WTC11 (cell line): ENCODE measurements at regions not wholly inside any gene's neighbourhood (a gene's known extent, or its start where the extent isn't known, plus 50 kb on each side); places are given as distances from the start of the nearest gene placed in this dataset.
"Not testable (repeated sequence)": the region's sequence is repeated elsewhere in the genome, so short reads cannot be mapped to it uniquely, and the experiment has no call there.

Source experiments
- ATAC-seq: fragments of 200-7000 bp; cut with Tn5 transposase; 2 replicates; pipeline ENCODE4 v1.10.0; 2021; ENCODE audit warnings: mild to moderate bottlenecking, moderate library complexity
- CTCF ChIA-PET: fragments of 300-600 bp; sonication (Branson Sonifier 250); formaldehyde crosslinking; loops from one replicate; lab custom pipeline; 2021; ENCODE audit warnings: antibody characterized with exemption; lab: Charles Lee
- POLR2A ChIA-PET: fragments of 350-600 bp; sonication (Branson Sonifier 250); formaldehyde crosslinking; loops from one replicate; lab custom pipeline; 2021; ENCODE audit warnings: antibody characterized with exemption; lab: Charles Lee
- DNase-seq: peaks from one replicate; pipeline ENCODE4 v3.0.0; 2021; ENCODE audit warnings: low spot score
- H3K27ac Mint-ChIP-seq: 2 replicates; pipeline ENCODE4 v1.8.0; 2021; ENCODE audit warnings: mixed read lengths
- H3K27me3 Mint-ChIP-seq: 2 replicates; pipeline ENCODE4 v1.8.0; 2021; ENCODE audit warnings: low read depth, mild to moderate bottlenecking, moderate library complexity, mixed read lengths
- H3K36me3 Mint-ChIP-seq: 2 replicates; pipeline ENCODE4 v1.8.0; 2021; ENCODE audit warnings: mixed read lengths
- H3K4me1 Mint-ChIP-seq: 2 replicates; pipeline ENCODE4 v1.8.0; 2022; ENCODE audit warnings: mixed read lengths
- H3K4me3 Mint-ChIP-seq: 2 replicates; pipeline ENCODE4 v1.8.0; 2021; ENCODE audit warnings: mild to moderate bottlenecking, moderate library complexity, mixed read lengths
- H3K9me3 Mint-ChIP-seq: 2 replicates; pipeline ENCODE4 v1.8.0; 2021; ENCODE audit warnings: mixed read lengths
- CREB1 ChIP-seq: sonication (generic); formaldehyde crosslinking; IDR thresholded peaks from 2 replicates; pipeline ENCODE4 v1.8.0; 2023; ENCODE audit warnings: mild to moderate bottlenecking, missing genetic modification reagents
- E2F1 ChIP-seq: sonication (generic); formaldehyde crosslinking; IDR thresholded peaks from 2 replicates; pipeline ENCODE4 v1.8.0; 2022; ENCODE audit warnings: mild to moderate bottlenecking, missing genetic modification reagents
- FOXP1 ChIP-seq: sonication (generic); formaldehyde crosslinking; IDR thresholded peaks from 2 replicates; pipeline ENCODE4 v1.8.0; 2022; ENCODE audit warnings: missing genetic modification reagents, mild to moderate bottlenecking, moderate library complexity, borderline replicate concordance
- GTF2I ChIP-seq: fragments of 250-450 bp; sonication (Bioruptor Pico); conservative IDR thresholded peaks from 2 replicates; pipeline ENCODE4 v1.4.0; 2021; ENCODE audit warnings: mild to moderate bottlenecking
- JUN ChIP-seq: sonication (generic); formaldehyde crosslinking; IDR thresholded peaks from 2 replicates; pipeline ENCODE4 v1.8.0; 2023; ENCODE audit warnings: mild to moderate bottlenecking, missing genetic modification reagents
- MYBL2 ChIP-seq: sonication (generic); formaldehyde crosslinking; IDR thresholded peaks from 2 replicates; pipeline ENCODE4 v1.8.1; 2023; ENCODE audit warnings: mild to moderate bottlenecking, moderate library complexity, missing genetic modification reagents
- NFE2L1 ChIP-seq: sonication (generic); formaldehyde crosslinking; IDR thresholded peaks from 2 replicates; pipeline ENCODE4 v1.8.1; 2023; ENCODE audit warnings: missing genetic modification reagents
- NFYB ChIP-seq: sonication (generic); formaldehyde crosslinking; conservative IDR thresholded peaks from 2 replicates; pipeline ENCODE4 v1.8.0; 2022; ENCODE audit warnings: low read depth, missing genetic modification reagents
- NR2C2 ChIP-seq: sonication (generic); formaldehyde crosslinking; IDR thresholded peaks from 2 replicates; pipeline ENCODE4 v1.8.0; 2022; ENCODE audit warnings: mild to moderate bottlenecking, missing genetic modification reagents
- PRDM15 ChIP-seq: sonication (generic); formaldehyde crosslinking; IDR thresholded peaks from 2 replicates; pipeline ENCODE4 v1.8.0; 2022; ENCODE audit warnings: missing genetic modification reagents
- PREB ChIP-seq: sonication (generic); formaldehyde crosslinking; IDR thresholded peaks from 2 replicates; pipeline ENCODE4 v1.8.1; 2022; ENCODE audit warnings: mild to moderate bottlenecking, missing genetic modification reagents, moderate library complexity, borderline replicate concordance
- SP1 ChIP-seq: sonication (generic); formaldehyde crosslinking; conservative IDR thresholded peaks from 2 replicates; pipeline ENCODE4 v1.8.1; 2022; ENCODE audit warnings: missing genetic modification reagents
- TEAD1 ChIP-seq: sonication (generic); formaldehyde crosslinking; IDR thresholded peaks from 2 replicates; pipeline ENCODE4 v1.8.0; 2022; ENCODE audit warnings: mild to moderate bottlenecking, missing genetic modification reagents
- TEAD4 ChIP-seq: sonication (generic); formaldehyde crosslinking; IDR thresholded peaks from 2 replicates; pipeline ENCODE4 v1.8.0; 2022; ENCODE audit warnings: mild to moderate bottlenecking, missing genetic modification reagents
- ZNF121 ChIP-seq: sonication (generic); formaldehyde crosslinking; IDR thresholded peaks from 2 replicates; pipeline ENCODE4 v1.8.0; 2023; ENCODE audit warnings: missing genetic modification reagents
- ZNF281 ChIP-seq: sonication (generic); formaldehyde crosslinking; IDR thresholded peaks from 2 replicates; pipeline ENCODE4 v1.8.0; 2023; ENCODE audit warnings: mild to moderate bottlenecking, missing genetic modification reagents
- ZNF317 ChIP-seq: sonication (generic); formaldehyde crosslinking; IDR thresholded peaks from 2 replicates; pipeline ENCODE4 v1.8.1; 2023; ENCODE audit warnings: low read depth, mild to moderate bottlenecking, moderate library complexity, missing genetic modification reagents, borderline replicate concordance
- ZNF512 ChIP-seq: sonication (generic); formaldehyde crosslinking; IDR thresholded peaks from 2 replicates; pipeline ENCODE4 v1.8.1; 2022; ENCODE audit warnings: missing genetic modification reagents, borderline replicate concordance
- ZNF671 ChIP-seq: fragments of 250-450 bp; sonication (Bioruptor Pico); IDR thresholded peaks from 2 replicates; pipeline ENCODE4 v1.8.0; 2021; ENCODE audit warnings: mild to moderate bottlenecking
- TF ChIP-seq, protein P1 (sequence below): sonication (generic); formaldehyde crosslinking; IDR thresholded peaks from 2 replicates; pipeline ENCODE4 v1.8.1; 2023; ENCODE audit warnings: mild to moderate bottlenecking, moderate library complexity, missing genetic modification reagents

- H3K27me3 Mint-ChIP-seq, H3K36me3 Mint-ChIP-seq, DNase-seq, H3K4me1 Mint-ChIP-seq, H3K27ac Mint-ChIP-seq, H3K4me3 Mint-ChIP-seq, POLR2A ChIA-PET, ATAC-seq, CTCF ChIA-PET: not testable (repeated sequence)
- H3K9me3 Mint-ChIP-seq, result peaks cover 22% of the 10 kb centered on the region
Measured at GRCh38 chr3:8356066-8356465, 145.6 kb upstream of the LMCD1 start.

DNA sequence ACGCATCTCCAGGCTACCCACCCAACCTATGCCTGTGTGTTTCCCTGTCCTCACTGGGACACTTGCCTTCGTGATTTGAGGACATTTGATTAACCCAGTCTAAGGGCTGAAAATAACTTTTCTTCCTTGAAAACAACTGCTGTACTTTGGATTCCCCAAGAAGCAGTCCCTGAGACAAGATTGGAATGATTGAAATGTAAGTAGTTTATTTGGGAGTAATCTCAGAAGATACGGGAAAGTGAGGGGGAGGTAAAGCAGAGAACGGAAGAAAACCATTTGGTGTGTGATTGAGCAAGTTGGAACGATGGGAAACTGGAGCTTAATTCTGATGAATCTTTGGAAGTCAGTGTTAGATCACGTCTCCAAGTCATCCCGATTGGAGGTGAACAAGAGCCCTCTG lies 143.8 kb upstream of the LMCD1 start:
- no peaks in the 10 kb centered on the region for H3K27me3 Mint-ChIP-seq
- ChIA-PET POLR2A (no interaction called here), CTCF (no interaction called here)
- H3K27ac Mint-ChIP-seq, result no peak overlapping the region
- ATAC-seq (no peak), DNase-seq (no peak)
- H3K4me1 Mint-ChIP-seq, result peaks cover 4% of the 10 kb centered on the region; the same call in 1 of the 2 replicates
- H3K4me3 Mint-ChIP-seq, result no peak overlapping the region
- no peaks in the 10 kb centered on the region for H3K36me3 Mint-ChIP-seq
- TF ChIP-seq JUN (CRISPR knock-in tag) (no peak), NR2C2 (CRISPR knock-in tag) (no peak), E2F1 (CRISPR knock-in tag) (no peak), TEAD4 (CRISPR knock-in tag) (no peak), ZNF281 (CRISPR knock-in tag) (no peak), ZNF121 (CRISPR knock-in tag) (no peak), ZNF671 (CRISPR knock-in tag) (no peak), TEAD1 (CRISPR knock-in tag) (no peak), NFE2L1 (CRISPR knock-in tag) (no peak), SP1 (CRISPR knock-in tag) (no peak), FOXP1 (CRISPR knock-in tag) (no peak), ZNF512 (no peak), ZNF317 (CRISPR knock-in tag) (no peak), PREB (CRISPR knock-in tag) (no peak), PRDM15 (CRISPR knock-in tag) (no peak), CREB1 (CRISPR knock-in tag) (no peak), GTF2I (CRISPR knock-in tag) (no peak), NFYB (CRISPR knock-in tag) (no peak), MYBL2 (CRISPR knock-in tag) (no peak)
- TF ChIP-seq, protein P1, sequence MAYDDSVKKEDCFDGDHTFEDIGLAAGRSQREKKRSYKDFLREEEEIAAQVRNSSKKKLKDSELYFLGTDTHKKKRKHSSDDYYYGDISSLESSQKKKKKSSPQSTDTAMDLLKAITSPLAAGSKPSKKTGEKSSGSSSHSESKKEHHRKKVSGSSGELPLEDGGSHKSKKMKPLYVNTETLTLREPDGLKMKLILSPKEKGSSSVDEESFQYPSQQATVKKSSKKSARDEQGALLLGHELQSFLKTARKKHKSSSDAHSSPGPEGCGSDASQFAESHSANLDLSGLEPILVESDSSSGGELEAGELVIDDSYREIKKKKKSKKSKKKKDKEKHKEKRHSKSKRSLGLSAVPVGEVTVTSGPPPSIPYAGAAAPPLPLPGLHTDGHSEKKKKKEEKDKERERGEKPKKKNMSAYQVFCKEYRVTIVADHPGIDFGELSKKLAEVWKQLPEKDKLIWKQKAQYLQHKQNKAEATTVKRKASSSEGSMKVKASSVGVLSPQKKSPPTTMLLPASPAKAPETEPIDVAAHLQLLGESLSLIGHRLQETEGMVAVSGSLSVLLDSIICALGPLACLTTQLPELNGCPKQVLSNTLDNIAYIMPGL (CRISPR knock-in tag), result no peak
- peaks cover 9% of the 10 kb centered on the region for H3K9me3 Mint-ChIP-seq
